Astrocyte of the cerebellum (primary cell): ENCODE measurements at regions not wholly inside any gene's neighbourhood (a gene's known extent, or its start where the extent isn't known, plus 50 kb on each side); places are given as distances from the start of the nearest gene placed in this dataset.

Experiments
- DNase-seq: peaks from one replicate; pipeline ENCODE4 v3.0.0-alpha.2; 2011; ENCODE audit warnings: low read depth
- H3K4me3 ChIP-seq: 2 replicates; pipeline ENCODE4 v1.5.1; 2011; ENCODE audit warnings: mild to moderate bottlenecking, low read depth, low read length, moderate library complexity
- in situ Hi-C: cut with HindIII; loops from 2 replicates; pipeline ENCODE4 v1.10.0; 2017; ENCODE audit warnings: low sequenced_read_pairs
- TF ChIP-seq, protein P1 (sequence below): IDR thresholded peaks from 2 replicates; pipeline ENCODE4 v1.5.1; 2012; ENCODE audit warnings: low read length, low read depth, moderate library complexity, mild to moderate bottlenecking; ENCODE audit errors: missing control alignments

DNA sequence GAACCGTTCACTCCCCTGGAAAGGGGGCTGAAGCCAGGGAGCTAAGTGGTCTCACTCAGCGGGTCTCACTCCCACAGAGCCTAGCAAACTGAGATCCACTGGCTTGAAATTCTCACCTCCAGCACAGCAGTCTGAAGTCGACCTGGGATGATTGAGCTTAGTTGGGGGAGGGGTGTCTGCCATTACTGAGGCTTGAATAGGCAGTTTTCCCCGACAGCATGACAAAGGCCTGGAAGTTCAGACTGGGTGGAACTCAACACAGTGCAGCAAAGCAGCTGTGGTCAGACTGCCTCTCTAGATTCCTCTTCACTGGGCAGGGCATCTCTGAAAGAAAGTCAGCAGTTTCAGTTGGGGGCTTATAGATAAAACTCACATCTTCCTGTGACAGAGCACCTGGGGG lies 292.5 kb downstream of the NUP35 start:
- TF ChIP-seq, protein P1, sequence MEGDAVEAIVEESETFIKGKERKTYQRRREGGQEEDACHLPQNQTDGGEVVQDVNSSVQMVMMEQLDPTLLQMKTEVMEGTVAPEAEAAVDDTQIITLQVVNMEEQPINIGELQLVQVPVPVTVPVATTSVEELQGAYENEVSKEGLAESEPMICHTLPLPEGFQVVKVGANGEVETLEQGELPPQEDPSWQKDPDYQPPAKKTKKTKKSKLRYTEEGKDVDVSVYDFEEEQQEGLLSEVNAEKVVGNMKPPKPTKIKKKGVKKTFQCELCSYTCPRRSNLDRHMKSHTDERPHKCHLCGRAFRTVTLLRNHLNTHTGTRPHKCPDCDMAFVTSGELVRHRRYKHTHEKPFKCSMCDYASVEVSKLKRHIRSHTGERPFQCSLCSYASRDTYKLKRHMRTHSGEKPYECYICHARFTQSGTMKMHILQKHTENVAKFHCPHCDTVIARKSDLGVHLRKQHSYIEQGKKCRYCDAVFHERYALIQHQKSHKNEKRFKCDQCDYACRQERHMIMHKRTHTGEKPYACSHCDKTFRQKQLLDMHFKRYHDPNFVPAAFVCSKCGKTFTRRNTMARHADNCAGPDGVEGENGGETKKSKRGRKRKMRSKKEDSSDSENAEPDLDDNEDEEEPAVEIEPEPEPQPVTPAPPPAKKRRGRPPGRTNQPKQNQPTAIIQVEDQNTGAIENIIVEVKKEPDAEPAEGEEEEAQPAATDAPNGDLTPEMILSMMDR, result no peak
- in situ Hi-C loops, result no loop called here
- H3K4me3 ChIP-seq, result no peak overlapping the region
- no peak for DNase-seq

DNA sequence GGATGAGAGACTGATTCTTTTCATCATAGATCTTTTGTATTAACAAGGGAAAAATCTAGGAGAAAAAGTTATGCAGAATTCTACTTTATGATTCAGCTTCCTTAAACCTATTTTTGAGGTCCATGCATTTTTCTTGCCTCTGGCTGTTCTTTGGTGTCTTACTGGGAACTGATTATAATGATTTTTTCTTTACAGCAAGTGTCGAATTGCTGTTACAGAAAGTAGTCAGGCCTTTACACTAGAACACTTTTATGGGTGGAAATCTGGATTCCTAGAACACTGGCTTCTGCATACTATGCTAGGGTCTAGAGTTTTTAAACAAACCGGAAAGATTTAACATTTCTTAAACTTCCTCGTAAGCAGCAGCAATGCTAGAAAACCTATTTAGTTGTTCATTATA lies 302.6 kb downstream of the NUP35 start:
- no peak overlapping the region for H3K4me3 ChIP-seq
- in situ Hi-C loops, result no loop called here
- TF ChIP-seq, protein P1, result no peak
- no peak for DNase-seq

DNA sequence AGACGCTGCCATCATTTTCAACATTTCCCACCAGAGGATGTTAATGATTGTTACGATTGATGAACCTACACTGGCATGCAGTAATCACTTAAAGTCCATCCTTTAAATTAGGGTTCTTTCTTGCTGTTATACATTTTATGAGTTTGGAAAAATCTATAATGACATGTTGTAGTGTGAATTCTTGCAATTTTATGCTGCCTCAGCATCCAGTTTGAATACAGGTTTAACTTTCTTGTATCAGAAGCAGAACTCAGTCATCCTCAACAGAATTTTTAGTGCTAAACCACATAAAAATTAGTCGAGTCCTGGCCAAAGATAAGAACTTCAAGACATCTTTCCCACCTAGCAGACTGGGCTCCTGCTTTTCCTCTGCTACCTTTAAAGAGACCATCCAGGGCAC lies 303.3 kb downstream of the NUP35 start:
- in situ Hi-C loops, result no loop called here
- no peak for DNase-seq
- H3K4me3 ChIP-seq, result no peak overlapping the region
- TF ChIP-seq, protein P1, result no peak

DNA sequence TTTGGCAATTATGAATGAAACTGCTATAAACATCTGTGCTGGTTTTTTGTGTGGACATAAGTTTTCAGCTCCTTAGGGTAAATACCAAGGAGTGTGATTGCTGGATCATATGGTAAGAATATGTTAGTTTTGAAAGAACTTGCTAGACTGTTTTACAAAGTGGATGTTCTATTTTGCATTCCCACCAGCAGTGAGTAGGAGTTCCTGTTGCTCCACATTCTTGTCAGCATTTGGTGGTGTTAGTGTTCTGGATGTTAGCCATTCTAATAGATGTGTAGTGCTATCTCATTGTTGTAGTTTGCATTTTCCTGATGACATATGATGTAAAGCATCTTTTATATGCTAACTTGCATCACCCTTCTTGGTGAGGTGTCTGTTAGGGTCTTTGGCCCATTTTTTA lies 304.6 kb downstream of the NUP35 start:
- H3K4me3 ChIP-seq, result no peak overlapping the region
- no peak for DNase-seq
- TF ChIP-seq, protein P1, result no peak
- in situ Hi-C loops, result no loop called here

DNA sequence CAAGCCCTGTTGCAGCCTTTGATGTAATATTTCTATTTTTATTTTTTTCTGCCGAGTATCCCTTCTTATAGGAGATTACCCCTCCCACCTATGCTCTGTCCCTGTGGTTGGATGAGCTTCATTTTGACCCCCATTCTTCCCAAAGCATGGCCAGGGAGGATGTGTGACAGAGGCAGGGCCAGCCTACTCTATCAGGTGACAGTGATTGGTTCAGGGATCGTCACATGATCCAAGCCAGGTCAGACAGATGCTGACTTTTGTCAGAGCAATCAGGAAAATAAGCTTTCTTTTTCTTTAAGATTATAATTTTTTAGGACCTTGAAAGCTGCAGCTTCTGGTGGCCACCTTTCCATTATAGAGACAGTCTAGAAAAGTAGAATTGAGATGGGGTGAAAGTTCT lies 314.3 kb downstream of the NUP35 start:
- in situ Hi-C loops, result no loop called here
- TF ChIP-seq, protein P1, result no peak
- DNase-seq, result no peak
- H3K4me3 ChIP-seq, result no peak overlapping the region

DNA sequence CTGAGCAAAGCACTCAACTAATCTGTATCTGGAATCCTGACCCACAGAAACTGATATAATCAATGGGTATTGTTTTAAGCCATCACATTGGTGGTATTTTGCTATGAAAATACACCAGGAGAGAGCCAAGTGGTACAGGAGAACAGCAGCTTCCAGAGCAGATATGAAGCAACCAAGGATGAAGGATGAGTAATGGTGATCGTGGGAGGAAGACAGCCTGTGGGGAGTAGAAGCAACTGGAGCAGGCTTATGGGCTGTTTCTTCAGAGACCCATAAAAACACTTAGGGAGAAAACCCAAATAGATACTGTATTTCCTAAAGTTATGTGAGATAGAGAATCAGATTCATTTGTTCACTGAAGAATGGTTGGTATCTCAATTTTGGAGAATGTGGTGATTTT lies 330.8 kb downstream of the NUP35 start:
- TF ChIP-seq, protein P1, result no peak
- DNase-seq, result no peak
- in situ Hi-C loops, result no loop called here
- no peak overlapping the region for H3K4me3 ChIP-seq

DNA sequence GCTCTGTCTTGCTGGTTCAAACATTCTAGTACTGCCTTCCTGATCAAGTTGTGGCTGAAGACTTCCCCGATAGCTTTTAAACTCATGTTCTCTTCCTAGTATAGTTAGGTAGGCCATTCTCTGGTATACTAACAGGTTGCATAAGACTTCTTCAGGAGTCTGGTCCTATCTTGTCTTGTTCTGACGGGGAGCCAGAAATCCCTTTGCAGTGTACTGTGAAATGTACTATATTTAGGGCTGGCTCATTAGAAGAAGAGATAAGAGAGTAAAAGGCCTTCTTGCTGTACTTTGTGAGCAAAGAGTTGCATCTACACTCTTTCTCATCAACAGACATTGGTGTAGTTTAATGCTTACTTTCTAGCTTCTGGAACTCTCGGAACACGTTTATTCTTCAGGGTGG lies 331.9 kb downstream of the NUP35 start:
- TF ChIP-seq, protein P1, result no peak
- in situ Hi-C loops, result no loop called here
- H3K4me3 ChIP-seq, result no peak overlapping the region
- no peak for DNase-seq
